ENCODE measurements at regions not wholly inside any gene's neighbourhood (a gene's known extent, or its start where the extent isn't known, plus 50 kb on each side); places are given as distances from the start of the nearest gene placed in this dataset.

- no peak for TF ChIP-seq CTCF (conservative IDR thresholded peaks at IDR 0.05; ENCODE audit: low read length)
- no peak for TF ChIP-seq EZH2phosphoT487 (IDR thresholded peaks at IDR 0.05; ENCODE audit: borderline replicate concordance)
These were observed 251.3 kb downstream of the ANAPC1 start for GRCh38 chr2:111632661-111633060.
